HL-60 (cell line): ENCODE measurements at regions not wholly inside any gene's neighbourhood (a gene's known extent, or its start where the extent isn't known, plus 50 kb on each side); places are given as distances from the start of the nearest gene placed in this dataset.

Source experiments
- CTCF ChIP-seq: IDR thresholded peaks from one replicate; pipeline ENCODE4 v1.5.1; 2011; ENCODE audit warnings: low read length, control low read depth, inconsistent platforms; ENCODE audit not compliant: insufficient read depth
- GABPA ChIP-seq: IDR thresholded peaks from 2 replicates; pipeline ENCODE4 v1.6.1; 2012; ENCODE audit warnings: low read depth
- POLR2AphosphoS5 ChIP-seq: IDR thresholded peaks from 2 replicates; pipeline ENCODE4 v1.6.1; 2012; ENCODE audit warnings: low read depth
- REST ChIP-seq: IDR thresholded peaks from 2 replicates; pipeline ENCODE4 v1.6.1; 2012; ENCODE audit warnings: low read depth; ENCODE audit not compliant: insufficient replicate concordance

GRCh38 chr2:3954261-3954660 lies 250.9 kb downstream of the DCDC2C start:
- no peak for TF ChIP-seq CTCF
- no peak for TF ChIP-seq POLR2AphosphoS5
- no peak for TF ChIP-seq REST
- TF ChIP-seq GABPA = no peak
